Neural cell (in vitro differentiated cells): ENCODE measurements at regions not wholly inside any gene's neighbourhood (a gene's known extent, or its start where the extent isn't known, plus 50 kb on each side); places are given as distances from the start of the nearest gene placed in this dataset.
A peak's percentile ranks its signal among the peaks of the same experiment; 100 is the strongest.

Experiments used
- H2AFZ ChIP-seq: fragments of 200-600, 300-800 bp; sonication (generic), shearing (Covaris generic); 2 replicates; pipeline ENCODE4 v1.6.0; 2014; ENCODE audit warnings: low read depth, mild to moderate bottlenecking, antibody characterized with exemption, low read length, moderate library complexity
- H3F3A ChIP-seq: fragments of 200-600 bp; shearing (Covaris generic); 2 replicates; pipeline ENCODE4 v1.6.1; 2016; ENCODE audit warnings: mild to moderate bottlenecking, moderate library complexity, mixed read lengths, antibody characterized with exemption, low read length; ENCODE audit not compliant: insufficient read depth, poor library complexity, severe bottlenecking
- H3K27ac ChIP-seq: fragments of 200-600, 300-800 bp; sonication (generic), shearing (Covaris generic); 2 replicates; pipeline ENCODE4 v1.5.1; 2014; ENCODE audit warnings: mild to moderate bottlenecking, low read length, moderate library complexity
- H3K27me3 ChIP-seq: fragments of 300-800, 200-600 bp; sonication (generic), shearing (Covaris generic); 2 replicates; pipeline ENCODE4 v1.6.0; 2014; ENCODE audit warnings: mild to moderate bottlenecking, low read depth, low read length, moderate library complexity; ENCODE audit not compliant: insufficient read depth
- H3K36me3 ChIP-seq: fragments of 300-800, 200-600 bp; sonication (generic), shearing (Covaris generic); 2 replicates; pipeline ENCODE4 v1.5.1; 2014; ENCODE audit warnings: mild to moderate bottlenecking, antibody characterized with exemption, low read length, moderate library complexity; ENCODE audit not compliant: insufficient read depth
- H3K4me2 ChIP-seq: fragments of 300-800, 200-600 bp; sonication (generic), shearing (Covaris generic); 2 replicates; pipeline ENCODE4 v1.6.0; 2014; ENCODE audit warnings: mild to moderate bottlenecking, low read length
- H3K4me3 ChIP-seq: fragments of 300-800, 200-600 bp; sonication (generic), shearing (Covaris generic); 2 replicates; pipeline ENCODE4 v1.5.1; 2014; ENCODE audit warnings: mild to moderate bottlenecking, low read length, moderate library complexity
- H3K79me2 ChIP-seq: fragments of 200-600 bp; shearing (Covaris generic); replicated peaks from 2 replicates; pipeline ENCODE4 v1.6.0; 2014; ENCODE audit warnings: mild to moderate bottlenecking, low read length, moderate library complexity; ENCODE audit not compliant: insufficient read depth
- H3K9ac ChIP-seq: fragments of 300-800, 200-600 bp; sonication (generic), shearing (Covaris generic); 2 replicates; pipeline ENCODE4 v1.6.1; 2016; ENCODE audit warnings: mild to moderate bottlenecking, low read length, mixed read lengths
- H3K9me2 ChIP-seq: fragments of 200-600 bp; shearing (Covaris generic); 2 replicates; pipeline ENCODE4 v1.6.1; 2016; ENCODE audit warnings: mild to moderate bottlenecking, low read length, mixed read lengths; ENCODE audit not compliant: insufficient read depth
- H3K9me3 ChIP-seq: fragments of 200-600, 300-800 bp; sonication (generic), shearing (Covaris generic); 2 replicates; pipeline ENCODE4 v1.6.1; 2016; ENCODE audit warnings: mild to moderate bottlenecking, mixed run types, low read length, moderate library complexity, mixed read lengths
- H4K20me1 ChIP-seq: fragments of 200-600 bp; shearing (Covaris generic); 2 replicates; pipeline ENCODE4 v1.6.1; 2016; ENCODE audit warnings: mild to moderate bottlenecking, mixed run types; ENCODE audit not compliant: insufficient read depth
- EP300 ChIP-seq: fragments of 450-650 bp; conservative IDR thresholded peaks from 2 replicates; pipeline ENCODE4 v1.6.1; 2014; ENCODE audit warnings: antibody characterized with exemption, mild to moderate bottlenecking, moderate library complexity; ENCODE audit not compliant: poor library complexity, severe bottlenecking
- EZH2 ChIP-seq: fragments of 200-600, 300-800 bp; shearing (Covaris generic), sonication (generic); IDR thresholded peaks from 2 replicates; pipeline ENCODE4 v1.6.1; 2014; ENCODE audit warnings: antibody characterized with exemption, low read length, borderline replicate concordance, mild to moderate bottlenecking; ENCODE audit not compliant: insufficient read depth, poor library complexity, severe bottlenecking
- MXI1 ChIP-seq: fragments of 450-650 bp; conservative IDR thresholded peaks from 2 replicates; pipeline ENCODE4 v1.6.1; 2014; ENCODE audit warnings: antibody characterized with exemption, mild to moderate bottlenecking; ENCODE audit not compliant: poor library complexity, severe bottlenecking
- POLR2AphosphoS5 ChIP-seq: IDR thresholded peaks from 2 replicates; pipeline ENCODE4 v1.6.1; 2012
- RAD21 ChIP-seq: fragments of 450-650 bp; conservative IDR thresholded peaks from 2 replicates; pipeline ENCODE4 v1.6.1; 2014; ENCODE audit warnings: antibody characterized with exemption, mild to moderate bottlenecking, moderate library complexity
- SMC3 ChIP-seq: fragments of 450-650 bp; conservative IDR thresholded peaks from 2 replicates; pipeline ENCODE4 v1.6.1; 2014; ENCODE audit warnings: antibody characterized with exemption, mild to moderate bottlenecking, moderate library complexity; ENCODE audit not compliant: poor library complexity
- TAF1 ChIP-seq: IDR thresholded peaks from 2 replicates; pipeline ENCODE4 v1.6.1; 2012; ENCODE audit warnings: low read depth
- TF ChIP-seq, protein P1 (sequence below): IDR thresholded peaks from 2 replicates; pipeline ENCODE4 v1.6.1; 2012; ENCODE audit warnings: borderline replicate concordance
- TF ChIP-seq, protein P2 (sequence below): fragments of 450-650 bp; IDR thresholded peaks from 2 replicates; pipeline ENCODE4 v1.5.1; 2014; ENCODE audit warnings: antibody characterized with exemption, mild to moderate bottlenecking, moderate library complexity; ENCODE audit not compliant: poor library complexity, severe bottlenecking

DNA sequence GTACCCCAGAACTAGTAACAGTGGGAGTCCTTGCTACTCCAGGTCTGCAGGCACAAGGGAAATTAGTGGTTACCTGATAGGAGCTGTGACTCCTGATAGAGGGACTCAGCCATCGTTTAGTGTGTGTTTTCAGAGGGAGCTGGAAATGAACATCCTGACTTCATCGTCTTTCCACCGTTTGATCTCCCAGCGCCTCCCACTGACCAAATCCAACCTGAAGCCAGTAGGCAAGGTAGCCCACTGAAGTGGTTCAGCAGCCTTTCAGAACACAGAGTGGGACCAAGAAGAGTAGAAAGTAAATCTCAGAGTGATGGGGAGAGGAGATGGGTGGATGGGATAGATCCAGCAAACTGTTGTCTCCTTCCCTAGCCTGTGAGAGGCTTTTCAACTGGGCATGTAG is 385.9 kb downstream of the INSC start:
- Histone ChIP-seq H2AFZ (no peak overlapping the region), H3K9me3 (no peaks in the 10 kb centered on the region), H3K9me2 (no peaks in the 10 kb centered on the region), H3K27ac (no peak overlapping the region), H3K27me3 (peaks cover 8% of the 10 kb centered on the region), H3K9ac (no peak overlapping the region), H3F3A (no peaks in the 10 kb centered on the region), H4K20me1 (no peaks in the 10 kb centered on the region), H3K36me3 (no peaks in the 10 kb centered on the region), H3K4me3 (no peak overlapping the region), H3K79me2 (no peaks in the 10 kb centered on the region), H3K4me2 (no peak overlapping the region)
- TF ChIP-seq POLR2AphosphoS5: no peak

DNA sequence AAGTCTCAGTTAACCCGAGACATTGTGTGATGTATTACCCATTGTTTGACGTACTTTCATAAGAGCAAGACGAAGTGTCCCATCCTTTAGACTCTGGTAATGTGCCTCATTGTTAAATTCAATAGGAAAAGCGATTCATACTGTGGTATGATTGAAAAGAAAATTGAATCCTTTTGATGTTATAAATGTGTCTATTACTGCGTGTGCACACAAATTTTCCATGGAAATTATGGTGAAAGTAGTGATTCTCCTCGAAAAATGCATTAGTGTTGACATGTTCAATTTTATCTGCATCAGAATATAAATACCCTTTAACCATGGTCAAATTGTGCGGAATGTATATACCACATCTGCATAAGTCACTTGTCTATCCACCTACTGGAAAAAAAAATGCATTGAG is 386.8 kb downstream of the INSC start:
- H3K79me2 ChIP-seq: no peaks in the 10 kb centered on the region
- H3K4me2 ChIP-seq: no peak overlapping the region
- H3F3A ChIP-seq: no peaks in the 10 kb centered on the region
- H4K20me1 ChIP-seq: no peaks in the 10 kb centered on the region
- no peak overlapping the region for H3K27ac ChIP-seq
- no peak overlapping the region for H3K9ac ChIP-seq
- H2AFZ ChIP-seq: no peak overlapping the region
- no peaks in the 10 kb centered on the region for H3K36me3 ChIP-seq
- no peak overlapping the region for H3K4me3 ChIP-seq
- H3K9me3 ChIP-seq: no peaks in the 10 kb centered on the region
- TF ChIP-seq POLR2AphosphoS5 (peak; percentile 97), RAD21 (no peak), SMC3 (no peak), MXI1 (no peak), TAF1 (no peak), EP300 (peak; percentile 92), EZH2 (no peak)
- TF ChIP-seq, protein P1, sequence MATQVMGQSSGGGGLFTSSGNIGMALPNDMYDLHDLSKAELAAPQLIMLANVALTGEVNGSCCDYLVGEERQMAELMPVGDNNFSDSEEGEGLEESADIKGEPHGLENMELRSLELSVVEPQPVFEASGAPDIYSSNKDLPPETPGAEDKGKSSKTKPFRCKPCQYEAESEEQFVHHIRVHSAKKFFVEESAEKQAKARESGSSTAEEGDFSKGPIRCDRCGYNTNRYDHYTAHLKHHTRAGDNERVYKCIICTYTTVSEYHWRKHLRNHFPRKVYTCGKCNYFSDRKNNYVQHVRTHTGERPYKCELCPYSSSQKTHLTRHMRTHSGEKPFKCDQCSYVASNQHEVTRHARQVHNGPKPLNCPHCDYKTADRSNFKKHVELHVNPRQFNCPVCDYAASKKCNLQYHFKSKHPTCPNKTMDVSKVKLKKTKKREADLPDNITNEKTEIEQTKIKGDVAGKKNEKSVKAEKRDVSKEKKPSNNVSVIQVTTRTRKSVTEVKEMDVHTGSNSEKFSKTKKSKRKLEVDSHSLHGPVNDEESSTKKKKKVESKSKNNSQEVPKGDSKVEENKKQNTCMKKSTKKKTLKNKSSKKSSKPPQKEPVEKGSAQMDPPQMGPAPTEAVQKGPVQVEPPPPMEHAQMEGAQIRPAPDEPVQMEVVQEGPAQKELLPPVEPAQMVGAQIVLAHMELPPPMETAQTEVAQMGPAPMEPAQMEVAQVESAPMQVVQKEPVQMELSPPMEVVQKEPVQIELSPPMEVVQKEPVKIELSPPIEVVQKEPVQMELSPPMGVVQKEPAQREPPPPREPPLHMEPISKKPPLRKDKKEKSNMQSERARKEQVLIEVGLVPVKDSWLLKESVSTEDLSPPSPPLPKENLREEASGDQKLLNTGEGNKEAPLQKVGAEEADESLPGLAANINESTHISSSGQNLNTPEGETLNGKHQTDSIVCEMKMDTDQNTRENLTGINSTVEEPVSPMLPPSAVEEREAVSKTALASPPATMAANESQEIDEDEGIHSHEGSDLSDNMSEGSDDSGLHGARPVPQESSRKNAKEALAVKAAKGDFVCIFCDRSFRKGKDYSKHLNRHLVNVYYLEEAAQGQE: peak; percentile 77
- TF ChIP-seq, protein P2, sequence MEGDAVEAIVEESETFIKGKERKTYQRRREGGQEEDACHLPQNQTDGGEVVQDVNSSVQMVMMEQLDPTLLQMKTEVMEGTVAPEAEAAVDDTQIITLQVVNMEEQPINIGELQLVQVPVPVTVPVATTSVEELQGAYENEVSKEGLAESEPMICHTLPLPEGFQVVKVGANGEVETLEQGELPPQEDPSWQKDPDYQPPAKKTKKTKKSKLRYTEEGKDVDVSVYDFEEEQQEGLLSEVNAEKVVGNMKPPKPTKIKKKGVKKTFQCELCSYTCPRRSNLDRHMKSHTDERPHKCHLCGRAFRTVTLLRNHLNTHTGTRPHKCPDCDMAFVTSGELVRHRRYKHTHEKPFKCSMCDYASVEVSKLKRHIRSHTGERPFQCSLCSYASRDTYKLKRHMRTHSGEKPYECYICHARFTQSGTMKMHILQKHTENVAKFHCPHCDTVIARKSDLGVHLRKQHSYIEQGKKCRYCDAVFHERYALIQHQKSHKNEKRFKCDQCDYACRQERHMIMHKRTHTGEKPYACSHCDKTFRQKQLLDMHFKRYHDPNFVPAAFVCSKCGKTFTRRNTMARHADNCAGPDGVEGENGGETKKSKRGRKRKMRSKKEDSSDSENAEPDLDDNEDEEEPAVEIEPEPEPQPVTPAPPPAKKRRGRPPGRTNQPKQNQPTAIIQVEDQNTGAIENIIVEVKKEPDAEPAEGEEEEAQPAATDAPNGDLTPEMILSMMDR: no peak
- peaks cover 8% of the 10 kb centered on the region for H3K27me3 ChIP-seq
- H3K9me2 ChIP-seq: no peaks in the 10 kb centered on the region

DNA sequence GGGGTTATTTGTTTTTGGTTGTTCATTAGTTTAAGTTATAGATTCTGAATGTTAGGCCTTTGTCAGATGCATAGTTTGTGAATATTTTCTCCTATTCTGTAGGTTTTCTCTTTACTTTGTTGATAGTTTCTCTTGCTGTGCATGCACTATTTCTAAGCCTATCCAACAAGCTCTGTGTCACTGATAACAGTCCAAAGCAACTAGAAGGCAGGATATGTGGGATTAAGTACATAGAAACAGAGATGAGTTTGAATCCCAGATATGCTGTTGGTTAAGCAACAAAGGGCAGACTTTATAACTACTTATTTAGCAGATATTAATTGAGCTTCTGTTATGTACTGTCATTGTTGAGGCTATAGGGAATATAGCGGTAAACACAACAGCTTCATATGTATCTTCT is 390.4 kb downstream of the INSC start:
- Histone ChIP-seq H4K20me1 (no peaks in the 10 kb centered on the region), H3K9me2 (no peaks in the 10 kb centered on the region), H3K27me3 (no peaks in the 10 kb centered on the region), H3K4me3 (no peak overlapping the region), H2AFZ (no peak overlapping the region), H3K79me2 (no peaks in the 10 kb centered on the region), H3K27ac (no peak overlapping the region), H3F3A (no peaks in the 10 kb centered on the region), H3K9me3 (no peaks in the 10 kb centered on the region), H3K36me3 (no peaks in the 10 kb centered on the region), H3K9ac (no peak overlapping the region), H3K4me2 (no peak overlapping the region)
- TF ChIP-seq MXI1: no peak
- TF ChIP-seq TAF1: no peak
- no peak for TF ChIP-seq SMC3
- TF ChIP-seq, protein P1: no peak
- TF ChIP-seq RAD21: no peak
- TF ChIP-seq POLR2AphosphoS5: no peak
